ENCODE measurements at regions not wholly inside any gene's neighbourhood (a gene's known extent, or its start where the extent isn't known, plus 50 kb on each side); places are given as distances from the start of the nearest gene placed in this dataset.

- Histone ChIP-seq H3K9me2 (ENCODE audit: low read depth, low read length) (no peaks in the 10 kb centered on the region), H4K20me1 (ENCODE audit: insufficient read depth, low read length) (no peaks in the 10 kb centered on the region), H3K79me2 (ENCODE audit: insufficient read depth, low read length) (no peaks in the 10 kb centered on the region; the same call in 1 of the 2 replicates), H3K9ac (ENCODE audit: low read length) (no peak overlapping the region), H3K4me2 (ENCODE audit: low read length) (no peak overlapping the region), H3F3A (ENCODE audit: insufficient read depth, low read length) (no peaks in the 10 kb centered on the region), H3K4me1 (ENCODE audit: insufficient read depth, low read length, severe bottlenecking) (no peaks in the 10 kb centered on the region), H3K4me3 (ENCODE audit: low read depth, low read length, poor library complexity, severe bottlenecking) (no peak overlapping the region), H3K27ac (ENCODE audit: low read depth, low read length, poor library complexity, severe bottlenecking) (no peak overlapping the region), H3K27me3 (ENCODE audit: insufficient read depth, low read length) (no peaks in the 10 kb centered on the region), H2AFZ (ENCODE audit: low read length) (no peak overlapping the region), H3K9me3 (ENCODE audit: low read length) (no peaks in the 10 kb centered on the region), H3K36me3 (ENCODE audit: insufficient read depth, low read length) (peaks cover 17% of the 10 kb centered on the region)
- TF ChIP-seq CTCF (IDR thresholded peaks at IDR 0.05; ENCODE audit: low read length), result no peak
- TF ChIP-seq EZH2 (IDR thresholded peaks at IDR 0.05; ENCODE audit: borderline replicate concordance, low read length), result no peak
Observed at GRCh38 chr14:71711619-71712018, 220.6 kb upstream of the RGS6 start.

- Histone ChIP-seq H3K4me2 (ENCODE audit: low read length) (no peak overlapping the region), H3K27me3 (ENCODE audit: insufficient read depth, low read length) (no peaks in the 10 kb centered on the region)
- no peak for TF ChIP-seq EZH2 (IDR thresholded peaks at IDR 0.05; ENCODE audit: borderline replicate concordance, low read length)
- TF ChIP-seq CTCF (IDR thresholded peaks at IDR 0.05; ENCODE audit: low read length), result no peak
Observed at GRCh38 chr14:71712478-71712877, 219.8 kb upstream of the RGS6 start.

GRCh38 chr14:71713016-71713415 is 219.2 kb upstream of the RGS6 start:
- TF ChIP-seq EZH2 (IDR thresholded peaks at IDR 0.05; ENCODE audit: borderline replicate concordance, low read length) (no peak), CTCF (IDR thresholded peaks at IDR 0.05; ENCODE audit: low read length) (no peak)
- Histone ChIP-seq H3K4me1 (ENCODE audit: insufficient read depth, low read length, severe bottlenecking) (no peaks in the 10 kb centered on the region), H3K27ac (ENCODE audit: low read depth, low read length, poor library complexity, severe bottlenecking) (no peak overlapping the region), H3K9me3 (ENCODE audit: low read length) (no peaks in the 10 kb centered on the region), H4K20me1 (ENCODE audit: insufficient read depth, low read length) (no peaks in the 10 kb centered on the region), H3K27me3 (ENCODE audit: insufficient read depth, low read length) (no peaks in the 10 kb centered on the region), H2AFZ (ENCODE audit: low read length) (no peak overlapping the region), H3K4me2 (ENCODE audit: low read length) (no peak overlapping the region), H3K79me2 (ENCODE audit: insufficient read depth, low read length) (no peaks in the 10 kb centered on the region; the same call in 1 of the 2 replicates), H3K9ac (ENCODE audit: low read length) (no peak overlapping the region), H3K9me2 (ENCODE audit: low read depth, low read length) (no peaks in the 10 kb centered on the region), H3K36me3 (ENCODE audit: insufficient read depth, low read length) (peaks cover 17% of the 10 kb centered on the region), H3K4me3 (ENCODE audit: low read depth, low read length, poor library complexity, severe bottlenecking) (no peak overlapping the region), H3F3A (ENCODE audit: insufficient read depth, low read length) (no peaks in the 10 kb centered on the region)

More at GRCh38 chr14:71712478-71712877, 219.8 kb upstream of the RGS6 start:
- H3K9me2 ChIP-seq (ENCODE audit: low read depth, low read length), result no peaks in the 10 kb centered on the region
- H3K79me2 ChIP-seq (ENCODE audit: insufficient read depth, low read length), result no peaks in the 10 kb centered on the region; the same call in 1 of the 2 replicates
- no peaks in the 10 kb centered on the region for H3K4me1 ChIP-seq (ENCODE audit: insufficient read depth, low read length, severe bottlenecking)
- H3K27ac ChIP-seq (ENCODE audit: low read depth, low read length, poor library complexity, severe bottlenecking), result no peak overlapping the region
- no peak overlapping the region for H2AFZ ChIP-seq (ENCODE audit: low read length)
- H4K20me1 ChIP-seq (ENCODE audit: insufficient read depth, low read length), result no peaks in the 10 kb centered on the region
- peaks cover 17% of the 10 kb centered on the region for H3K36me3 ChIP-seq (ENCODE audit: insufficient read depth, low read length)
- no peaks in the 10 kb centered on the region for H3F3A ChIP-seq (ENCODE audit: insufficient read depth, low read length)
- H3K4me3 ChIP-seq (ENCODE audit: low read depth, low read length, poor library complexity, severe bottlenecking), result no peak overlapping the region
- no peak overlapping the region for H3K9ac ChIP-seq (ENCODE audit: low read length)
- no peaks in the 10 kb centered on the region for H3K9me3 ChIP-seq (ENCODE audit: low read length)

Measured in OCI-LY1 (cell line).